HepG2 (cell line): ENCODE measurements at regions not wholly inside any gene's neighbourhood (a gene's known extent, or its start where the extent isn't known, plus 50 kb on each side); places are given as distances from the start of the nearest gene placed in this dataset.

Experiments
- ATAC-seq: fragments of 200-7000 bp; cut with Tn5 transposase; 3 replicates; pipeline ENCODE4 v1.9.1; 2020; ENCODE audit warnings: mild to moderate bottlenecking, moderate library complexity
- BruUV-seq: library from RNA; stranded (reverse); fragments of 400-500 nt; replicated peaks from 2 replicates; lab custom pipeline; 2021; lab: Mats Ljungman, UMichigan
- CTCF ChIA-PET: fragments of 300-600 bp; formaldehyde crosslinking; extraction: SDS; loops from one replicate; lab custom pipeline; 2021; ENCODE audit warnings: low total read pairs, inconsistent platforms, low intra/inter-chr PET ratio; lab: Yijun Ruan, JAX
- POLR2A ChIA-PET: fragments of 350-600 bp; sonication (Branson Sonifier 250); formaldehyde crosslinking; loops from one replicate; lab custom pipeline; 2020; ENCODE audit warnings: antibody characterized with exemption, inconsistent platforms; lab: Yijun Ruan, JAX
- DNase-seq: peaks from one replicate; pipeline ENCODE4 v3.0.0-alpha.2; 2015; ENCODE audit warnings: low spot score
- FAIRE-seq: peaks from 3 replicates; lab custom pipeline; 2011; peaks lifted over from hg19 to GRCh38; lab: Jason Lieb, UNC
- H2AFZ ChIP-seq: one replicate; pipeline ENCODE4 v1.6.1; 2011; ENCODE audit warnings: low read length, inconsistent platforms
- H3K27ac ChIP-seq: fragments of 300-600 bp; 3 replicates; pipeline ENCODE4 v1.8.0; 2011; ENCODE audit warnings: mixed run types, mild to moderate bottlenecking, mixed read lengths, low read length, inconsistent platforms; ENCODE audit not compliant: insufficient read depth; ENCODE audit errors: extremely low read length
- H3K27me3 ChIP-seq, 2 experiments: fragments of 200-600 bp in 1 of 2; 2 replicates in 1 of 2; 3 replicates in 1 of 2; pipeline versions ENCODE4 v1.6.0 to v1.8.0; 2011; ENCODE audit warnings: low read length in 2 of 2, mild to moderate bottlenecking in 2 of 2, moderate library complexity in 2 of 2, inconsistent platforms in 1 of 2; ENCODE audit not compliant: insufficient read depth in 2 of 2, control insufficient read depth in 1 of 2
- H3K36me3 ChIP-seq, 2 experiments: fragments of 200-600 bp in 1 of 2; replicated peaks in 1 of 2; 2 replicates in 1 of 2; 3 replicates in 1 of 2; pipeline versions ENCODE4 v1.5.1 to v1.8.0; 2011; ENCODE audit warnings: low read length in 2 of 2, inconsistent platforms in 1 of 2; ENCODE audit not compliant: insufficient read depth in 2 of 2, control insufficient read depth in 1 of 2
- H3K4me1 ChIP-seq: 2 replicates; pipeline ENCODE4 v1.5.1; 2012; ENCODE audit warnings: low read length, inconsistent platforms; ENCODE audit not compliant: insufficient read depth
- H3K4me2 ChIP-seq: 2 replicates; pipeline ENCODE4 v1.6.0; 2011; ENCODE audit warnings: low read depth, low read length, inconsistent platforms
- H3K4me3 ChIP-seq, 3 experiments: fragments of 200-600 bp in 1 of 3; sonication (generic), shearing (Covaris generic) in 1 of 3; replicated peaks in 1 of 3; 2 replicates each; pipeline ENCODE4 v1.5.1; 2011 to 2016; ENCODE audit warnings: low read length in 3 of 3, inconsistent platforms in 2 of 3, low read depth in 2 of 3, mild to moderate bottlenecking in 2 of 3, control low read depth in 1 of 3, mixed read lengths in 1 of 3; ENCODE audit not compliant: insufficient read depth in 1 of 3
- H3K79me2 ChIP-seq: one replicate; pipeline ENCODE4 v1.6.1; 2011; ENCODE audit warnings: low read length, inconsistent platforms; ENCODE audit not compliant: insufficient read depth
- H3K9ac ChIP-seq: 2 replicates; pipeline ENCODE4 v1.6.0; 2011; ENCODE audit warnings: mild to moderate bottlenecking, low read depth, low read length, inconsistent platforms; ENCODE audit not compliant: insufficient read depth
- H3K9me3 ChIP-seq: 2 replicates; pipeline ENCODE4 v1.5.1; 2012; ENCODE audit warnings: mild to moderate bottlenecking, low read length
- H4K20me1 ChIP-seq: 2 replicates; pipeline ENCODE4 v1.6.0; 2011; ENCODE audit warnings: inconsistent platforms, mild to moderate bottlenecking, low read length, moderate library complexity; ENCODE audit not compliant: insufficient read depth
- DMAP1 ChIP-seq: IDR thresholded peaks from 2 replicates; pipeline ENCODE4 v1.6.1; 2016
- FUBP1 ChIP-seq: sonication (generic); formaldehyde crosslinking; IDR thresholded peaks from 2 replicates; pipeline ENCODE4 v1.5.1; 2020; ENCODE audit warnings: missing genetic modification reagents, mild to moderate bottlenecking, borderline replicate concordance
- MTERF4 ChIP-seq: sonication (generic); formaldehyde crosslinking; IDR thresholded peaks from 2 replicates; pipeline ENCODE4 v1.8.0; 2023; ENCODE audit warnings: mild to moderate bottlenecking, missing genetic modification reagents
- NCOA5 ChIP-seq: sonication (generic); formaldehyde crosslinking; IDR thresholded peaks from 2 replicates; pipeline ENCODE4 v1.4.0; 2020; ENCODE audit warnings: missing genetic modification reagents
- RBAK ChIP-seq: sonication (generic); formaldehyde crosslinking; IDR thresholded peaks from 2 replicates; pipeline ENCODE4 v1.5.1; 2020; ENCODE audit warnings: mild to moderate bottlenecking, missing genetic modification reagents
- ZFAT ChIP-seq: sonication (generic); formaldehyde crosslinking; conservative IDR thresholded peaks from 2 replicates; pipeline ENCODE4 v1.8.1; 2023; ENCODE audit warnings: missing genetic modification reagents, inconsistent platforms
- ZNF124 ChIP-seq: sonication (generic); formaldehyde crosslinking; IDR thresholded peaks from 2 replicates; pipeline ENCODE4 v1.4.0; 2020; ENCODE audit warnings: missing genetic modification reagents
- ZNF251 ChIP-seq: sonication (generic); formaldehyde crosslinking; IDR thresholded peaks from 2 replicates; pipeline ENCODE4 v1.9.0; 2021; ENCODE audit warnings: mild to moderate bottlenecking, missing genetic modification reagents
- ZNF407 ChIP-seq: sonication (generic); formaldehyde crosslinking; IDR thresholded peaks from one replicate; pipeline ENCODE4 v1.5.1; 2020; ENCODE audit warnings: mild to moderate bottlenecking, missing genetic modification reagents; ENCODE audit errors: not compliant biosample characterization
- ZNF557 ChIP-seq: sonication (generic); formaldehyde crosslinking; IDR thresholded peaks from 2 replicates; pipeline ENCODE4 v1.4.0; 2020; ENCODE audit warnings: missing genetic modification reagents
- ZNF619 ChIP-seq: sonication (generic); formaldehyde crosslinking; IDR thresholded peaks from 2 replicates; pipeline ENCODE4 v1.4.0; 2020; ENCODE audit warnings: mild to moderate bottlenecking, missing genetic modification reagents
- ZNF691 ChIP-seq: sonication (generic); formaldehyde crosslinking; IDR thresholded peaks from 2 replicates; pipeline ENCODE4 v1.4.0; 2020; ENCODE audit warnings: missing genetic modification reagents, low read depth, mild to moderate bottlenecking, borderline replicate concordance
- ZNF816 ChIP-seq: sonication (generic); formaldehyde crosslinking; IDR thresholded peaks from 2 replicates; pipeline ENCODE4 v1.8.0; 2022; ENCODE audit warnings: missing genetic modification reagents, mild to moderate bottlenecking, borderline replicate concordance
- WGBS: methylation state at CpG from one replicate; pipeline ENCODE4 v1.1.6; 2017; ENCODE audit warnings: low lambda C conversion rate; 5-methylcytosine and 5-hydroxymethylcytosine counted together
- in situ Hi-C: cut with HindIII; loops from 2 replicates; pipeline ENCODE4 v1.10.0; 2017; ENCODE audit warnings: low pct_unique_long_range_greater_than_20kb; ENCODE audit not compliant: extremely low pct_ligation_motif_present
- intact Hi-C: fragments of 100-400 bp; cut with micrococcal nuclease; formaldehyde crosslinking; loops from one replicate; pipeline ENCODE4 v1.10.0; 2022; ENCODE audit not compliant: unreplicated experiment

- Histone ChIP-seq H3K9me3 (no peaks in the 10 kb centered on the region), H3K27me3 (no peaks in the 10 kb centered on the region), H3K4me2 (no peak overlapping the region), H3K4me1 (no peaks in the 10 kb centered on the region), H2AFZ (no peak overlapping the region), H3K9ac (no peak overlapping the region), H3K36me3 (no peaks in the 10 kb centered on the region), H4K20me1 (no peaks in the 10 kb centered on the region), H3K27ac (no peak overlapping the region), H3K4me3 (no peak overlapping the region), H3K79me2 (no peaks in the 10 kb centered on the region)
- FAIRE-seq (no peak), ATAC-seq (no peak), DNase-seq (no peak)
- BruUV-seq, result no TSS peak
- POLR2A ChIA-PET, result no interaction called here
- in situ Hi-C loops, result no loop called here
- TF ChIP-seq NCOA5, result no peak
- no peak for TF ChIP-seq ZNF691 (CRISPR knock-in tag)
- TF ChIP-seq ZNF124 (CRISPR knock-in tag), result no peak
- no peak for TF ChIP-seq ZFAT
- no peak for TF ChIP-seq ZNF557
- no peak for TF ChIP-seq ZNF407 (CRISPR knock-in tag)
- no peak for TF ChIP-seq ZNF816 (CRISPR knock-in tag)
- no peak for TF ChIP-seq RBAK (CRISPR knock-in tag)
- no peak for TF ChIP-seq DMAP1
- TF ChIP-seq ZNF619 (CRISPR knock-in tag), result no peak
- TF ChIP-seq ZNF251 (CRISPR knock-in tag), result no peak
- TF ChIP-seq FUBP1 (CRISPR knock-in tag), result no peak
- TF ChIP-seq MTERF4 (CRISPR knock-in tag), result no peak
- WGBS, result 0% methylated on average over 1 of the region's 1 CpG
- CTCF ChIA-PET, result no interaction called here
- intact Hi-C loops, result no loop called here
Observed at GRCh38 chr7:46343802-46344201, 422.7 kb upstream of the IGFBP3 start.
